ENCODE measurements at regions not wholly inside any gene's neighbourhood (a gene's known extent, or its start where the extent isn't known, plus 50 kb on each side); places are given as distances from the start of the nearest gene placed in this dataset.

DNA sequence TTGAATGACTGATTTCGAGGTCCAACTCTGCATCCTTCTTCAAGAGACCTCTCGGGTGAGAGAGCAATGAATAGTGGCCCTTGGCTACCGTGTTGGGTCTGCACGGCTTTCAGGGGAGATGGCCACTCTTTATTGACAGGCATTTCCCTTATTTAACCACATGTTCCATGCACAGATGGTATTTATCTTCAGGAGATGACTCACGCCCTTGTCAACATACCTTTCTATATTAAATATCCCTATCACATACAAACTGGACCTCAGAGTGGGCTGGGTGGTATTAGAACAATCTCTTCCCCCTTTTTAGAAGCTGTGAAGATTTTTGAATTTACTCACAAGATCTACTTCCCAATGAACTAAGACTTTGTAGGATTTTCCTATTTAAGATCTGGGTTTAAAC is 109.6 kb upstream of the CDC42EP3 start:
- Histone ChIP-seq H3K9ac (ENCODE audit: extremely low read depth, insufficient read length, low read length) (no peak overlapping the region), H3K23ac (ENCODE audit: insufficient read length, low read depth, low read length) (no peak overlapping the region), H2BK12ac (ENCODE audit: insufficient read length, low read depth, low read length) (no peak overlapping the region), H4K20me1 (ENCODE audit: control insufficient read depth, insufficient read depth, insufficient read length) (no peaks in the 10 kb centered on the region), H3K27ac (ENCODE audit: insufficient read length, low read depth, low read length) (no peak overlapping the region), H2BK5ac (ENCODE audit: insufficient read length, low read length) (no peak overlapping the region), H3K79me2 (ENCODE audit: insufficient read depth, low read length) (no peaks in the 10 kb centered on the region), H3K23me2 (ENCODE audit: insufficient read length, low read depth, low read length, poor library complexity, severe bottlenecking) (no peaks in the 10 kb centered on the region), H4K5ac (ENCODE audit: insufficient read length, low read depth, low read length) (no peak overlapping the region), H4K8ac (replicated peaks; ENCODE audit: insufficient read length, low read depth, low read length) (no peak overlapping the region), H3K79me1 (ENCODE audit: insufficient read depth, low read depth, low read length, poor library complexity, severe bottlenecking) (no peaks in the 10 kb centered on the region), H3T11ph (ENCODE audit: low read length) (no peak overlapping the region), H3K27me3 (ENCODE audit: insufficient read depth, low read length) (no peaks in the 10 kb centered on the region), H3K4me2 (ENCODE audit: insufficient read depth, insufficient read length, low read length) (no peak overlapping the region), H4K91ac (ENCODE audit: insufficient read length, low read depth, low read length) (no peak overlapping the region), H2AK5ac (ENCODE audit: insufficient read length, low read length) (no peak overlapping the region), H2BK15ac (ENCODE audit: low read depth, low read length) (no peak overlapping the region), H3K18ac (ENCODE audit: insufficient read length, low read depth, low read length) (no peak overlapping the region), H3K4me1 (ENCODE audit: insufficient read depth, low read length) (no peaks in the 10 kb centered on the region), H2AFZ (ENCODE audit: low read length) (no peak overlapping the region), H2BK120ac (ENCODE audit: low read depth, low read length, poor library complexity, severe bottlenecking) (no peak overlapping the region), H3K4ac (ENCODE audit: low read depth, low read length) (no peak overlapping the region), H3K9me3 (ENCODE audit: control insufficient read depth, low read depth, low read length) (no peaks in the 10 kb centered on the region), H2BK20ac (ENCODE audit: low read depth, low read length, poor library complexity, severe bottlenecking) (no peak overlapping the region), H3K14ac (ENCODE audit: insufficient read depth, low read length) (no peak overlapping the region), H3K56ac (ENCODE audit: insufficient read length, low read depth, low read length) (no peak overlapping the region)
- Mint-ChIP-seq H3K4me3 (no peak overlapping the region), H3K9me3 (no peaks in the 10 kb centered on the region), H3K4me1 (peaks cover 4 to 12% of the 10 kb centered on the region in 2 experiments), H3K27ac (no peak overlapping the region), H3K36me3 (ENCODE audit: insufficient read depth in 1 of 3, low read depth in 3 of 3) (no peaks in the 10 kb centered on the region), H3K27me3 (ENCODE audit: low read depth) (no peaks in the 10 kb centered on the region)
- DNase-seq = no peak
- WGBS (ENCODE audit: extremely low coverage, insufficient read length, low lambda C conversion rate) = no CpG with 5 or more reads among the region's 5 CpGs
- TF ChIP-seq, protein P1, sequence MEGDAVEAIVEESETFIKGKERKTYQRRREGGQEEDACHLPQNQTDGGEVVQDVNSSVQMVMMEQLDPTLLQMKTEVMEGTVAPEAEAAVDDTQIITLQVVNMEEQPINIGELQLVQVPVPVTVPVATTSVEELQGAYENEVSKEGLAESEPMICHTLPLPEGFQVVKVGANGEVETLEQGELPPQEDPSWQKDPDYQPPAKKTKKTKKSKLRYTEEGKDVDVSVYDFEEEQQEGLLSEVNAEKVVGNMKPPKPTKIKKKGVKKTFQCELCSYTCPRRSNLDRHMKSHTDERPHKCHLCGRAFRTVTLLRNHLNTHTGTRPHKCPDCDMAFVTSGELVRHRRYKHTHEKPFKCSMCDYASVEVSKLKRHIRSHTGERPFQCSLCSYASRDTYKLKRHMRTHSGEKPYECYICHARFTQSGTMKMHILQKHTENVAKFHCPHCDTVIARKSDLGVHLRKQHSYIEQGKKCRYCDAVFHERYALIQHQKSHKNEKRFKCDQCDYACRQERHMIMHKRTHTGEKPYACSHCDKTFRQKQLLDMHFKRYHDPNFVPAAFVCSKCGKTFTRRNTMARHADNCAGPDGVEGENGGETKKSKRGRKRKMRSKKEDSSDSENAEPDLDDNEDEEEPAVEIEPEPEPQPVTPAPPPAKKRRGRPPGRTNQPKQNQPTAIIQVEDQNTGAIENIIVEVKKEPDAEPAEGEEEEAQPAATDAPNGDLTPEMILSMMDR (conservative IDR thresholded peaks at IDR 0.05) = no peak
